Keratinocyte (primary cell): ENCODE measurements at regions not wholly inside any gene's neighbourhood (a gene's known extent, or its start where the extent isn't known, plus 50 kb on each side); places are given as distances from the start of the nearest gene placed in this dataset.

Experiments used
- CTCF ChIP-seq, 3 experiments: IDR thresholded peaks in 1 of 3; conservative IDR thresholded peaks in 1 of 3; optimal IDR thresholded peaks in 1 of 3; 2 replicates in 2 of 3; 3 replicates in 1 of 3; pipeline versions ENCODE3 to v1.5.1; 2011; ENCODE audit warnings: low read length in 3 of 3, mild to moderate bottlenecking in 3 of 3, moderate library complexity in 2 of 3, control low read depth in 1 of 3, inconsistent platforms in 1 of 3; ENCODE audit not compliant: insufficient read depth in 2 of 3; ENCODE audit errors: extremely low read depth in 1 of 3
- EZH2 ChIP-seq: IDR thresholded peaks from one replicate; pipeline ENCODE4 v1.6.1; 2012; ENCODE audit warnings: inconsistent platforms, mild to moderate bottlenecking, low read length, moderate library complexity

GRCh38 chr7:49695971-49696370, 77.5 kb upstream of the VWC2 start:
- TF ChIP-seq CTCF (optimal IDR thresholded peaks at IDR 0.05 in 1 of 3, IDR thresholded peaks at IDR 0.05 in 1 of 3, conservative IDR thresholded peaks at IDR 0.05 in 1 of 3; ENCODE audit: extremely low read depth in 1 of 3, insufficient read depth in 2 of 3, low read length in 3 of 3) (no peak), EZH2 (no peak)
